H7 (cell line): ENCODE measurements at regions not wholly inside any gene's neighbourhood (a gene's known extent, or its start where the extent isn't known, plus 50 kb on each side); places are given as distances from the start of the nearest gene placed in this dataset.
"Not testable (repeated sequence)": the region's sequence is repeated elsewhere in the genome, so short reads cannot be mapped to it uniquely, and the experiment has no call there.

Experiments
- DNase-seq: peaks from one replicate; pipeline ENCODE4 v3.0.0; 2012
- H3K27me3 ChIP-seq: 2 replicates; pipeline ENCODE4 v1.6.0; 2011; ENCODE audit warnings: mild to moderate bottlenecking, low read length; ENCODE audit not compliant: control insufficient read depth, insufficient read depth
- H3K36me3 ChIP-seq: replicated peaks from 2 replicates; pipeline ENCODE4 v1.5.1; 2011; ENCODE audit warnings: low read length; ENCODE audit not compliant: control insufficient read depth, insufficient read depth
- H3K4me3 ChIP-seq: 2 replicates; pipeline ENCODE4 v1.5.1; 2011; ENCODE audit warnings: low read depth, mild to moderate bottlenecking, control low read depth, low read length, moderate library complexity; ENCODE audit not compliant: insufficient read depth

- no peaks in the 10 kb centered on the region for H3K36me3 ChIP-seq
- no peaks in the 10 kb centered on the region; the same call in 1 of the 2 replicates for H3K27me3 ChIP-seq
These were observed 111.7 kb downstream of the ABCC12 start for GRCh38 chr16:48044117-48044516.

DNA sequence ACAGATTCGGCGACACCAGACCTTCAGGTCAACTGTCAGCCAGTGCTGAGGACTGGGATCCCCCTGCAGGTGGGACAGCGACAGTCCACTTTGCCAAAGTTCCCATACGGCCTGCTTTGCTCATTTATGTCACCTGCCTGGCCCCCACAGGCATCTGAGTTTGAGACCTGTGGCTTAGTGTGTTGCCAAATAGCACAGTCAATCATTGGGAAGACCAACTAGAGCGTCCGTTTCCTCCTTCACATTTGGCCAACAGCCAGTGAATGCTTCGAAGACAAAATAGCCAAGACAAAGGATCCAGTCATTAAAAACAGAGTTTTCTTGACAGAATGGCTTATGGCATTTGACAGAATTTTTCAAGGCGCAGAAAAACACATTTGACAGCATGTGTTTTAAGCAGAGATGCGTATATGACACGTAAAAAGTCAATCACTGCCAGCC lies 113.8 kb downstream of the ABCC12 start:
- H3K4me3 ChIP-seq, result no peak overlapping the region
- H3K27me3 ChIP-seq, result no peaks in the 10 kb centered on the region; the same call in 1 of the 2 replicates
- DNase-seq, result peak; percentile 38
- no peaks in the 10 kb centered on the region for H3K36me3 ChIP-seq

More at GRCh38 chr16:48044117-48044516, 111.7 kb downstream of the ABCC12 start:
- H3K4me3 ChIP-seq, result no peak overlapping the region
- DNase-seq, result no peak

DNA sequence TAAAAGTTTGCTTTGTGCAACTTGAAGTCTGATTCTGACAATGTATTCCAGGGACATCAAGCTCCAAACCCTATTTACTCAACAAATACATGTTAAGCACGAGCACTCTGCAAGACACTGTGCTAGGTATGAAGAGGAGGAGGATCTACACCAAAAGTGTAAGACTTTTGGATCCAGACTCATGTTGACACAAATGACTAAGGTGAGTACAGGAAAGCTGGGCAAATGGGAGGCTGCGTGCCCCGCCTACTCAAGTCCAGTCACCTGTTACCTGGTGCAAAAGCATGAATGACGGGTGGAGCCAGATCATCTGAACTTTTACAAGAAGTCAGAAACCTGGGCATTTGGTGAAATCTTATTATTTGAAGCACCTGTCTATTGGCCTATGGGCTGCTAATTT lies 120.7 kb downstream of the ABCC12 start:
- no peak for DNase-seq
- no peak overlapping the region for H3K4me3 ChIP-seq

DNA sequence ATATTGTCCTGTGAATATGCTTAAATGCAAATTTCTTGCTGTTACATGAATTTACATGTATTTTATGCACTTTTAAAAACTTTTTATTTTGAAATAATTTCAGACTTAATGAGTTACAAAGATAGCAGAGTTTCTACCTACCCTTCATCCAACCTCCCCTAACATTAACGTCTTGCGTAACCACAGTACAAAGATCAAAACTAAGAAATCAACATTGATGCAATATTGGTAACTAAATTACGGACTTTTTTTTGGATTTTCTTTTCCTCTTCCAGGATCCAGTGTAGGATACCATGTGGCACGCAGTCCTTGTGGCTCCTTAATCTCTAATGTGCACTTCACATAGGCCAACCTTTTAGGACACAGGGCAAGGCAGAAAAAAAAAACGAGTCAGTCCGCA lies 124.9 kb downstream of the ABCC12 start:
- Histone ChIP-seq H3K36me3 (no peaks in the 10 kb centered on the region), H3K27me3 (no peaks in the 10 kb centered on the region), H3K4me3 (no peak overlapping the region)
- DNase-seq, result no peak

More for the DNA sequence above, 120.7 kb downstream of the ABCC12 start:
- H3K36me3 ChIP-seq, result no peaks in the 10 kb centered on the region
- H3K27me3 ChIP-seq, result no peaks in the 10 kb centered on the region

DNA sequence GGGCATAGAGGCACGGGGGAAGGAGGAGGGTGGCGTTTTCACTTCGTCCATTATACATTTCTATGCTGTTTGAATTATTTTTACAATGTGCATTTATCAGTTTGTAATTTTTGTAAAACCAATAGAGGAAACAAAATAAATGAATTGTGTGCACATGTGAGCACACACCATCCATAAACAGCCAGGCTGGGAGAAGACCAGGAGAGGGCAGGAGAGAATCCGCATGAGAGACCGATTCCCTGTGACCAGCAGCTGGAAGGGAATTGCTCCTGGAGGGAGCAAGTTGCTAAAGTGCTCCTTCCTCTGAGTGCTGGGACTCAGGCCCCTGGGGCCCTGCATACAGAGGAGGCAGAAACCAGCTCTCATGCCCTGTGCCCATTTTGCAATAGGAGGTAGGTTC lies 126.0 kb downstream of the ABCC12 start:
- H3K4me3 ChIP-seq, result no peak overlapping the region
- H3K27me3 ChIP-seq, result no peaks in the 10 kb centered on the region
- no peak for DNase-seq
- no peaks in the 10 kb centered on the region for H3K36me3 ChIP-seq

- DNase-seq, result no peak
- no peak overlapping the region for H3K4me3 ChIP-seq
- no peaks in the 10 kb centered on the region for H3K36me3 ChIP-seq
- no peaks in the 10 kb centered on the region for H3K27me3 ChIP-seq
These were observed 130.4 kb downstream of the ABCC12 start for GRCh38 chr16:48025359-48025758.

DNA sequence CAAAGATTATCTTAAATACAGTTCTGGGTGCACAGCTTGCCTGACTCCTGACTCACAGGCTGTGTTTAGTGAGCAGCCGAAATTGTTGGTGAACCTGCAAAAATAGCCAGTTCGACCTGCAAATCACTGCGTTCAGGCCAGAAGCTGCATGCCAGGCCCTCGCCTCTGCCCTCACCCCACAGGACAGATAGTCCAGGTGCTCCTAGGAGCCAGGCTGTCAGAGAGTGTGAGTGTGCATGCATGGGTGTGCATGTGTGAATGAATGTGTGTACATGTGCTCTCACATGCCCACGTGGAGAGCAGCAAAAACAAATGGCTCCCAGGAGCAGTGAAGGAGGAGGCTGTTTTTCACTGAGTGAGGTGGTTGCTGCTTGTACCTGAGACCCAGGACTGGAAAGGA lies 131.8 kb downstream of the ABCC12 start:
- DNase-seq, result no peak
- no peaks in the 10 kb centered on the region for H3K27me3 ChIP-seq
- H3K4me3 ChIP-seq, result no peak overlapping the region
- H3K36me3 ChIP-seq, result no peaks in the 10 kb centered on the region

DNA sequence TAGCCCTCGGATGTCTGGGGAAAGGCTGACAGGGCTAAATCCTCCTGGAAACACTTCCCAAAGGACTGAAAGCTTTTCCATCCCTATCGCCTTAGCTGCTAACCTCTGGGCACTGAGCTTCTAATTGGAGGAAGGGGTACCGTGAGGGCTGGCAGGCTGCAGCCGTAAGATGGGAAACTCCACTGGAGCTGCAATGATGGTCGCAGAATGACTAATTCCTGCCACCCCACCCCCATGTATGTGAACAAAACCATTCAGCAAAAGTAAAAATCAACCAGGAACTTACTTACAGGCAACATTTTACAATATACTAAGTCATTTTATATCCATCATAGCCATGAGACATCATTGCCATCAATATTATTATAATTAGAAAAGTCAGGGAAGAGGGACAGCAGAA lies 133.3 kb downstream of the ABCC12 start:
- Histone ChIP-seq H3K4me3 (no peak overlapping the region), H3K36me3 (no peaks in the 10 kb centered on the region), H3K27me3 (no peaks in the 10 kb centered on the region)
- no peak for DNase-seq

GRCh38 chr16:48020617-48021016 lies 135.2 kb downstream of the ABCC12 start:
- not testable (repeated sequence) for H3K4me3 ChIP-seq, H3K27me3 ChIP-seq, DNase-seq, H3K36me3 ChIP-seq

DNA sequence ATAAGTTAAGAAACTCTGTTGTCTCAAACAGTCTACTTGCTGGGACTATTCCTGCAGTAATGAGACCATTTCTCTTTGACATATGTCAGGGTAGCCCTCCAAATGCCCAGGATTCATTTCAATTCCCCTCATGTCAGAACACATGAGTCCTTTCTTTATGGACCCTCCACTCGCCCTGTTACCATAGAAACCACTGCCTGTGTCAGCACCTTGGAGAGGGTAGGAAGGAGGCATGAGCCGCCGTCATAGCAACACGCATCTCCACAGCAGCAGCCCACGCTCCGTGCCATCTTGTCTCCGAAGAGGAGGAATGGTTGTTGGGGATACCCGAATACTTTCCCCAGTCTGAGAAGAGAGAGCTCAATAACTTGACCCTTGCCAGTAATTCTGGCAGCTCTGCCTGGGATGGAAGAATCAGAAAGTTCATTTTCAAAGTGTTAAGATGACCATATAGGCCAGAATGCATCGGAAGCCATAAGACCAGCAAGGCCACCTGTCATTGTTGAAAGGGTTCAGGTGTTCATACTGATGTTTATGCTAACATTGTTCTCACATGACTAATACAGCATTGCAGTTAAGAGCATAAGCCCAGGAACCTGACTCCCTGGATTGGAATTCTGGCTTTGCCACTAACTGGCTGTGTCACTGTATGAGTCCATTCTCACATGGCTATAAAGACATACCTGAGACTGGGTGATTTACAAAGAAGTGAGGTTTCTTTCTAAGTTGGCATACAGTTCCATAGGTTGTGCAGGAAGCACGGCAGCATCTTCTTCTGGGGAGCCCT lies 141.3 kb downstream of the ABCC12 start:
- Histone ChIP-seq H3K4me3 (no peak overlapping the region), H3K27me3 (no peaks in the 10 kb centered on the region), H3K36me3 (no peaks in the 10 kb centered on the region)
- peak; percentile 39 for DNase-seq

DNA sequence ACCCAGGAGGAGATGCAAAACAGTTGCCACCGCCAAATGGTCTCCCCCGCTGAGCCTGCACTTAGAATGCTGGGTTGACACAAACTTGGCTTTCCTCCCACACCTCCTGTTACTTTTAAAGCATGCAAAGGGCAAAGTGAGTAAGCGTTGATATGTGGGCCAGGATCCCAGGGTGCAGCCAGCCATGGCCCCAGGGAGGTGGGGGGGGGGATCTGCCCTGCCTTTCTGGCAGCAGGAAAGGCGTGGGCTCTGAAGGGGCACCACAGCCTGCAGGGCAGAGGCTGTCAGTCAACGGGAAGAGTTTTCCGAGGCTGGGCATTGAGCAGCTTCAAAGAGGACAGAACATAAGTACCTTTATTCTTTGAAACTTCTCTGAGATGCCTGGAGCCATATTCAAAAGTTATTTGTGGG lies 142.3 kb downstream of the ABCC12 start:
- Histone ChIP-seq H3K27me3 (no peaks in the 10 kb centered on the region), H3K36me3 (no peaks in the 10 kb centered on the region), H3K4me3 (no peak overlapping the region)
- DNase-seq, result no peak

GRCh38 chr16:48011878-48012658 lies 143.7 kb downstream of the ABCC12 start:
- no peak for DNase-seq
- Histone ChIP-seq H3K4me3 (no peak overlapping the region), H3K27me3 (no peaks in the 10 kb centered on the region), H3K36me3 (no peaks in the 10 kb centered on the region)

DNA sequence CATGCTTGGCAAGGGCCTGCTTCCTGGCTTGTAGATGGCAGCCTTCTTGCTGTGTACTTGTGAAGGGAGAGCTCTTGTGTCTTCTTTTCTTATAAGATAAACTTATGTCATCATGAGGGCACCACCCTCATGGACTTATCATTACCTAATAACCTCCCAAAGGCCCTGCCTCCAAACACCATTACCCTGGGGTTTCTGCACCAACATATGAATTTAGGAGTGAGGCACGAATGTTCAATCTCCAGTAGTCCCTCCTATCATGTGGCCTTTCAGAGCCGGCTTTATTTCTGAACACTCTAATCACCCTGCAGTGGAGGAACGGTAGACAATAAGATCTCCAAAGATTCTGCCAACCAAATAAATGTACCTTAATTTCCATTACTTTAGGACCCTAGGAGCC lies 144.3 kb downstream of the ABCC12 start:
- Histone ChIP-seq H3K36me3 (no peaks in the 10 kb centered on the region), H3K27me3 (no peaks in the 10 kb centered on the region), H3K4me3 (no peak overlapping the region)
- DNase-seq, result no peak

GRCh38 chr16:48008011-48008525 lies 147.7 kb downstream of the ABCC12 start:
- Histone ChIP-seq H3K36me3 (no peaks in the 10 kb centered on the region), H3K27me3 (no peaks in the 10 kb centered on the region), H3K4me3 (no peak overlapping the region)
- DNase-seq, result no peak

GRCh38 chr16:48004141-48004695 lies 151.6 kb downstream of the ABCC12 start:
- no peaks in the 10 kb centered on the region for H3K36me3 ChIP-seq
- no peak overlapping the region for H3K4me3 ChIP-seq
- H3K27me3 ChIP-seq, result no peaks in the 10 kb centered on the region
- no peak for DNase-seq
